ENCODE measurements at regions not wholly inside any gene's neighbourhood (a gene's known extent, or its start where the extent isn't known, plus 50 kb on each side); places are given as distances from the start of the nearest gene placed in this dataset.

DNA sequence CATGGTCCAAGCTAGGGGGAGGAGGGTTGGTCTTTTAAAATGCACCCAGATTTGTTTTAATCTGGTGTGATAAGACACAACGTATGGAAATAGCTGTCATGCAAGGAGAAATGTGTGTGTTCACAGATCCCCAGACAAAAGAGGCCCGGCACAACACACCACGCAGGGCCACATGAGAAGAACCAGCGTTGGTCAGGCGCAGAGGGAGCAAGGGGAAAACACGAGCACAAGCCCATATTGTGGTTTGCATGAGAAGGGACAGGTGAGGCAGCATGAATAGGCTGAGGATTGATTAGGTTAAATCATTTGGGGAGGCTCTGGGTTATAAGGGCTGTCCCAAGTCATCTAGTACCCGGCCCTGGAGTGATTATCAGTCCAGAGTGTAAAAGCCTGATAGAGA is 272.5 kb upstream of the NCKAP5 start:
- H3F3A ChIP-seq (ENCODE audit: control insufficient read depth, insufficient read depth) = no peaks in the 10 kb centered on the region
- no peaks in the 10 kb centered on the region for H3K4me1 ChIP-seq (ENCODE audit: control insufficient read depth, low read length)
- no peak overlapping the region for H3K27ac ChIP-seq (ENCODE audit: low read depth, low read length)
- no peaks in the 10 kb centered on the region for H3K79me2 ChIP-seq (ENCODE audit: control insufficient read depth, low read length)
- H3K9me2 ChIP-seq (replicated peaks; ENCODE audit: control insufficient read depth, low read length) = no peaks in the 10 kb centered on the region
- no peaks in the 10 kb centered on the region for H4K20me1 ChIP-seq (ENCODE audit: control insufficient read depth, insufficient read depth, low read depth, low read length)
- no peaks in the 10 kb centered on the region for H3K9me3 ChIP-seq (ENCODE audit: control insufficient read depth, insufficient read depth, low read length)
- H3K4me3 ChIP-seq (ENCODE audit: low read length) = no peak overlapping the region
- no peaks in the 10 kb centered on the region for H3K36me3 ChIP-seq (ENCODE audit: control insufficient read depth, low read length)
- no peak overlapping the region for H3K4me2 ChIP-seq (ENCODE audit: low read length)
- H3K27me3 ChIP-seq (ENCODE audit: control insufficient read depth, low read length) = no peaks in the 10 kb centered on the region
- no peak for TF ChIP-seq EZH2phosphoT487 (IDR thresholded peaks at IDR 0.05; ENCODE audit: borderline replicate concordance, low read length)
- TF ChIP-seq, protein P1, sequence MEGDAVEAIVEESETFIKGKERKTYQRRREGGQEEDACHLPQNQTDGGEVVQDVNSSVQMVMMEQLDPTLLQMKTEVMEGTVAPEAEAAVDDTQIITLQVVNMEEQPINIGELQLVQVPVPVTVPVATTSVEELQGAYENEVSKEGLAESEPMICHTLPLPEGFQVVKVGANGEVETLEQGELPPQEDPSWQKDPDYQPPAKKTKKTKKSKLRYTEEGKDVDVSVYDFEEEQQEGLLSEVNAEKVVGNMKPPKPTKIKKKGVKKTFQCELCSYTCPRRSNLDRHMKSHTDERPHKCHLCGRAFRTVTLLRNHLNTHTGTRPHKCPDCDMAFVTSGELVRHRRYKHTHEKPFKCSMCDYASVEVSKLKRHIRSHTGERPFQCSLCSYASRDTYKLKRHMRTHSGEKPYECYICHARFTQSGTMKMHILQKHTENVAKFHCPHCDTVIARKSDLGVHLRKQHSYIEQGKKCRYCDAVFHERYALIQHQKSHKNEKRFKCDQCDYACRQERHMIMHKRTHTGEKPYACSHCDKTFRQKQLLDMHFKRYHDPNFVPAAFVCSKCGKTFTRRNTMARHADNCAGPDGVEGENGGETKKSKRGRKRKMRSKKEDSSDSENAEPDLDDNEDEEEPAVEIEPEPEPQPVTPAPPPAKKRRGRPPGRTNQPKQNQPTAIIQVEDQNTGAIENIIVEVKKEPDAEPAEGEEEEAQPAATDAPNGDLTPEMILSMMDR (IDR thresholded peaks at IDR 0.05; ENCODE audit: low read depth, low read length, poor library complexity, severe bottlenecking) = no peak

DNA sequence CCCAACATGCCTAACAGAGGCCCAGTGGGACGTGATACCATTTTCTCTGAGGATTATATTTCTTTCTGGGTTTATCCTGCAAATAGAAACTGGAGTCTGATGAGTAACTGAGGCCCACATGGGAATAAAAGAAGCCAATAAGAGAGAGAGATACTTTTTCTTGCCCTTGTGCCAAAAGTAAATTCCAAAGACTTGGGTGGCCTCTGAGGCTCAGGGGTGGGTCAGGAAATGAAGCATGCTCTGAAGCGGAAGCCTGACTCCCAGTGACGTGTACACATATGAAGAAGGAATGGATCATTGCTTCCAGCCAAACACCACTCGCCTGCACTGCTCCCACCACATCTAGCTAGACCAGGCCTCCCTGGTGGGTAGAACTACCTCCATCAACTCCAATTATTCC is 273.6 kb upstream of the NCKAP5 start:
- Histone ChIP-seq H3K4me1 (ENCODE audit: control insufficient read depth, low read length) (no peaks in the 10 kb centered on the region), H3K4me3 (ENCODE audit: low read length) (no peak overlapping the region), H3K36me3 (ENCODE audit: control insufficient read depth, low read length) (no peaks in the 10 kb centered on the region), H3K79me2 (ENCODE audit: control insufficient read depth, low read length) (no peaks in the 10 kb centered on the region), H3K9me3 (ENCODE audit: control insufficient read depth, insufficient read depth, low read length) (no peaks in the 10 kb centered on the region), H4K20me1 (ENCODE audit: control insufficient read depth, insufficient read depth, low read depth, low read length) (no peaks in the 10 kb centered on the region), H3K27me3 (ENCODE audit: control insufficient read depth, low read length) (no peaks in the 10 kb centered on the region), H3K4me2 (ENCODE audit: low read length) (no peak overlapping the region), H3F3A (ENCODE audit: control insufficient read depth, insufficient read depth) (no peaks in the 10 kb centered on the region), H3K27ac (ENCODE audit: low read depth, low read length) (no peak overlapping the region), H3K9me2 (replicated peaks; ENCODE audit: control insufficient read depth, low read length) (no peaks in the 10 kb centered on the region)
- TF ChIP-seq, protein P1 (IDR thresholded peaks at IDR 0.05; ENCODE audit: low read depth, low read length, poor library complexity, severe bottlenecking) = no peak
- no peak for TF ChIP-seq EZH2phosphoT487 (IDR thresholded peaks at IDR 0.05; ENCODE audit: borderline replicate concordance, low read length)

DNA sequence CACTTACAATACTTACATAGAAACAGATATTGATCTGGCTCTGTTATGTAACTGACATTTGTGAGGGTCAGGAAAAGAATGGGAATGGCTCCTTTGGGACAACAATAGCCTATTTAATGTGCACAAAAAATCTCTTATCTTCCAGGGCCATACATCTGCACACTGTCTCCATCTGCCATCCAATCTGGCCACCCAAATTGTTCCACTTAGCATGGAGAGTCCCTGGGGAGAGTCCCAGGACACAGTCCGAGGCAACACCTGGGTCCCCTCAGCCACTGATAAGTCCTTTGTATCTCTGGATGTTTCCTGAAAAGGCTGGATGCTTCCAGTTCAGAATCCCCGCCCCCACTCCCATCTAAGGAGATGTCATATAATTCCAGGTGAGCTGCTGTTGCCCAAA is 274.2 kb upstream of the NCKAP5 start:
- Histone ChIP-seq H3F3A (ENCODE audit: control insufficient read depth, insufficient read depth) (no peaks in the 10 kb centered on the region), H4K20me1 (ENCODE audit: control insufficient read depth, insufficient read depth, low read depth, low read length) (no peaks in the 10 kb centered on the region), H3K79me2 (ENCODE audit: control insufficient read depth, low read length) (no peaks in the 10 kb centered on the region), H3K36me3 (ENCODE audit: control insufficient read depth, low read length) (no peaks in the 10 kb centered on the region), H3K27ac (ENCODE audit: low read depth, low read length) (no peak overlapping the region), H3K4me2 (ENCODE audit: low read length) (no peak overlapping the region), H3K9me3 (ENCODE audit: control insufficient read depth, insufficient read depth, low read length) (no peaks in the 10 kb centered on the region), H3K4me1 (ENCODE audit: control insufficient read depth, low read length) (no peaks in the 10 kb centered on the region), H3K4me3 (ENCODE audit: low read length) (no peak overlapping the region), H3K27me3 (ENCODE audit: control insufficient read depth, low read length) (no peaks in the 10 kb centered on the region), H3K9me2 (replicated peaks; ENCODE audit: control insufficient read depth, low read length) (no peaks in the 10 kb centered on the region)
- no peak for TF ChIP-seq EZH2phosphoT487 (IDR thresholded peaks at IDR 0.05; ENCODE audit: borderline replicate concordance, low read length)
- TF ChIP-seq, protein P1 (IDR thresholded peaks at IDR 0.05; ENCODE audit: low read depth, low read length, poor library complexity, severe bottlenecking) = no peak

DNA sequence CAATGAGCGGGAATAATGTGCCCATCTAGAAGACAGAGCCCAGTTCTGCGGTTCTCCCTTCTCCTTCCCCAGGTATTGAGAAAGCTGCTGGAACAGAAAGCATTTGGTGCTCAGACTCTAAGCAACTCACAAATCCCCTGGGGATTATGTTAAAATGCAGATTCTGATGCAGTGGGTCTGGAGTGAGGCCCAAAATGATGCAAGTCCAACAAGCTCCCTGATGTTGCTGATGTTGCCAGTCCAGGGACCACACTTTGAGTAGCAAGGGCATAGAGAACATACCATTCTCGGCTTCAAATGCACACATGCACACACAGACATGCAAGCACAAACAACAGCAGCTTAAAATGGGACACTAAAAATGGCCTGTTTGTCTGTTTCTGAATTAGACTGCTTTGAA is 274.8 kb upstream of the NCKAP5 start:
- Histone ChIP-seq H3F3A (ENCODE audit: control insufficient read depth, insufficient read depth) (no peaks in the 10 kb centered on the region), H3K9me3 (ENCODE audit: control insufficient read depth, insufficient read depth, low read length) (no peaks in the 10 kb centered on the region), H3K27me3 (ENCODE audit: control insufficient read depth, low read length) (no peaks in the 10 kb centered on the region), H3K9me2 (replicated peaks; ENCODE audit: control insufficient read depth, low read length) (no peaks in the 10 kb centered on the region), H3K36me3 (ENCODE audit: control insufficient read depth, low read length) (no peaks in the 10 kb centered on the region), H3K27ac (ENCODE audit: low read depth, low read length) (no peak overlapping the region), H3K4me3 (ENCODE audit: low read length) (no peak overlapping the region), H3K79me2 (ENCODE audit: control insufficient read depth, low read length) (no peaks in the 10 kb centered on the region), H4K20me1 (ENCODE audit: control insufficient read depth, insufficient read depth, low read depth, low read length) (no peaks in the 10 kb centered on the region), H3K4me1 (ENCODE audit: control insufficient read depth, low read length) (no peaks in the 10 kb centered on the region), H3K4me2 (ENCODE audit: low read length) (no peak overlapping the region)
- TF ChIP-seq, protein P1 (IDR thresholded peaks at IDR 0.05; ENCODE audit: low read depth, low read length, poor library complexity, severe bottlenecking) = no peak
- TF ChIP-seq EZH2phosphoT487 (IDR thresholded peaks at IDR 0.05; ENCODE audit: borderline replicate concordance, low read length) = no peak

Measured in DOHH2 (cell line).